GM18873 (cell line): ENCODE measurements at regions not wholly inside any gene's neighbourhood (a gene's known extent, or its start where the extent isn't known, plus 50 kb on each side); places are given as distances from the start of the nearest gene placed in this dataset.
"Not testable (repeated sequence)": the region's sequence is repeated elsewhere in the genome, so short reads cannot be mapped to it uniquely, and the experiment has no call there.

Experiments used
- ATAC-seq: cut with Tn5 transposase; IDR thresholded peaks from one replicate; pipeline ENCODE4 v1.9.1; 2021; ENCODE audit warnings: mild to moderate bottlenecking, moderate library complexity, moderate number of reproducible peaks; ENCODE audit not compliant: unreplicated experiment, low FRiP score

GRCh38 chr1:87968197-87968955, 639.7 kb downstream of the LMO4 start:
- ATAC-seq, result no peak

- no peak for ATAC-seq
Observed at GRCh38 chr1:87969040-87969439, 640.4 kb downstream of the LMO4 start.

- no peak for ATAC-seq
Observed at GRCh38 chr1:87972811-87973210, 644.1 kb downstream of the LMO4 start.

GRCh38 chr1:87973896-87974295, 645.2 kb downstream of the LMO4 start:
- no peak for ATAC-seq

GRCh38 chr1:87976316-87976715, 647.6 kb downstream of the LMO4 start:
- ATAC-seq, result no peak

GRCh38 chr1:87977145-87977544, 648.5 kb downstream of the LMO4 start:
- no peak for ATAC-seq

GRCh38 chr1:87979079-87979478, 650.4 kb downstream of the LMO4 start:
- no peak for ATAC-seq

GRCh38 chr1:87980494-87980893, 651.8 kb downstream of the LMO4 start:
- no peak for ATAC-seq

GRCh38 chr1:87981386-87981785, 652.7 kb downstream of the LMO4 start:
- no peak for ATAC-seq

- no peak for ATAC-seq
Observed at GRCh38 chr1:87981810-87982209, 653.1 kb downstream of the LMO4 start.

GRCh38 chr1:87983841-87984240, 655.2 kb downstream of the LMO4 start:
- no peak for ATAC-seq

GRCh38 chr1:87985071-87985470, 656.4 kb downstream of the LMO4 start:
- no peak for ATAC-seq

GRCh38 chr1:87986130-87986866, 657.6 kb downstream of the LMO4 start:
- no peak for ATAC-seq

GRCh38 chr1:87989346-87989745, 660.7 kb downstream of the LMO4 start:
- no peak for ATAC-seq

- not testable (repeated sequence) for ATAC-seq
Observed at GRCh38 chr1:87992536-87992935, 663.9 kb downstream of the LMO4 start.

GRCh38 chr1:87993051-87993450, 664.4 kb downstream of the LMO4 start:
- no peak for ATAC-seq

- ATAC-seq, result no peak
Observed at GRCh38 chr1:87999852-88000251, 671.2 kb downstream of the LMO4 start.

- no peak for ATAC-seq
Observed at GRCh38 chr1:88001460-88001859, 672.8 kb downstream of the LMO4 start.

- ATAC-seq, result no peak
Observed at GRCh38 chr1:88003255-88003654, 674.6 kb downstream of the LMO4 start.

- ATAC-seq, result no peak
Observed at GRCh38 chr1:88009916-88010315, 674.2 kb upstream of the PKN2 start.

- ATAC-seq, result no peak
Observed at GRCh38 chr1:88013485-88013884, 670.6 kb upstream of the PKN2 start.

GRCh38 chr1:88014131-88014530, 669.9 kb upstream of the PKN2 start:
- ATAC-seq, result no peak
